Lower leg skin (tissue), 3 donors: ENCODE measurements at regions not wholly inside any gene's neighbourhood (a gene's known extent, or its start where the extent isn't known, plus 50 kb on each side); places are given as distances from the start of the nearest gene placed in this dataset.

ENCODE experiments used
- CTCF ChIP-seq, 3 donors: fragments of 450-650 bp; IDR thresholded peaks; one replicate each; pipeline ENCODE4 v1.5.1; 2016; ENCODE audit warnings: antibody characterized with exemption in 3 of 3, mild to moderate bottlenecking in 3 of 3, moderate library complexity in 2 of 3
- POLR2A ChIP-seq, 2 donors: fragments of 450-650 bp; IDR thresholded peaks; one replicate each; pipeline ENCODE4 v1.6.1; 2016 to 2017; ENCODE audit warnings: antibody characterized with exemption in 2 of 2, mild to moderate bottlenecking in 1 of 2, moderate library complexity in 1 of 2

GRCh38 chr5:148951612-148952011 lies 111.2 kb downstream of the SH3TC2 start:
- TF ChIP-seq CTCF (IDR thresholded peaks at IDR 0.05): no peak
- no peak for TF ChIP-seq POLR2A (IDR thresholded peaks at IDR 0.05)
